ENCODE measurements at regions not wholly inside any gene's neighbourhood (a gene's known extent, or its start where the extent isn't known, plus 50 kb on each side); places are given as distances from the start of the nearest gene placed in this dataset.

DNA sequence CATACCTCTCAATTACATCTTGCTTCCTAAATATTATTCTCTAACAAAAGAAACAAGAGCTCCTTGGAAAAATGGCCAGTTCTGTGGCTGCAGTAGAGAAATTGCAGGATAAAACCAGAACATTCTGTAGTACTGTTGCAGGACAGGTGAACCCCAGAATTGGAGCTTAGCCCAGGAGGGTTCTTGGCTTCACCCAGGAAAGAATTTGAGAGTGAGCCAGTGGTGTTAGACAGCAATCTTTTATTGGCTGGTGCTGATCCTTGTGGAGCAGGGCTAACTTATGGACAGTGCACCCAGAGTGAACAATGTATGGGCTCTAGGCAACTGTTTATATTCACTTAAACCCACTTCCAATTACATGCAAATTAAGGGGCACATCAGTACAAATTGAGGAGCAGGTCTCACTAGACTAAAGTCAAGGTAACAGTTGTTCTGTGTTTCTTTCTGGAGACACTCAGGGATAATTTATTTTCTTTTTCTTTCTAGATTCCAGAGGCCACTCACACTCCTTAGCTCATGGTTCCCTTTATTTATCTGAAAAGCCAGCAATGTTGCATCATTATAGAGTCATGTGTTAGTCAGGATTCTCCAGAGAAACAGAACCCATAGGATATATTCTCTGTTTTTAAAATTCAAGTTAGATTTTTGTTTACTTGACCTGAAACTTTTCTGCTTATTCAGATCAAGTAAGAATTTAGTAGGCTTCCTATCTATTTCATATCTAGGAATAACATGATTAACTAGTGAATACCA, 348.1 kb downstream of the CCDC85A start:
- no peaks in the 10 kb centered on the region for H3K36me3 ChIP-seq (ENCODE audit: control insufficient read depth, insufficient read depth, low read length)
- no peak overlapping the region for H3K4me3 ChIP-seq (ENCODE audit: low read depth, low read length)
- TF ChIP-seq, protein P1, sequence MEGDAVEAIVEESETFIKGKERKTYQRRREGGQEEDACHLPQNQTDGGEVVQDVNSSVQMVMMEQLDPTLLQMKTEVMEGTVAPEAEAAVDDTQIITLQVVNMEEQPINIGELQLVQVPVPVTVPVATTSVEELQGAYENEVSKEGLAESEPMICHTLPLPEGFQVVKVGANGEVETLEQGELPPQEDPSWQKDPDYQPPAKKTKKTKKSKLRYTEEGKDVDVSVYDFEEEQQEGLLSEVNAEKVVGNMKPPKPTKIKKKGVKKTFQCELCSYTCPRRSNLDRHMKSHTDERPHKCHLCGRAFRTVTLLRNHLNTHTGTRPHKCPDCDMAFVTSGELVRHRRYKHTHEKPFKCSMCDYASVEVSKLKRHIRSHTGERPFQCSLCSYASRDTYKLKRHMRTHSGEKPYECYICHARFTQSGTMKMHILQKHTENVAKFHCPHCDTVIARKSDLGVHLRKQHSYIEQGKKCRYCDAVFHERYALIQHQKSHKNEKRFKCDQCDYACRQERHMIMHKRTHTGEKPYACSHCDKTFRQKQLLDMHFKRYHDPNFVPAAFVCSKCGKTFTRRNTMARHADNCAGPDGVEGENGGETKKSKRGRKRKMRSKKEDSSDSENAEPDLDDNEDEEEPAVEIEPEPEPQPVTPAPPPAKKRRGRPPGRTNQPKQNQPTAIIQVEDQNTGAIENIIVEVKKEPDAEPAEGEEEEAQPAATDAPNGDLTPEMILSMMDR (IDR thresholded peaks at IDR 0.05; ENCODE audit: insufficient read depth, low read length, severe bottlenecking), result no peak
- no peaks in the 10 kb centered on the region for H3K27me3 ChIP-seq (ENCODE audit: control insufficient read depth, insufficient read depth, low read length)
- FAIRE-seq, result no peak
- peak; percentile 0 for DNase-seq (ENCODE audit: low read depth)

DNA sequence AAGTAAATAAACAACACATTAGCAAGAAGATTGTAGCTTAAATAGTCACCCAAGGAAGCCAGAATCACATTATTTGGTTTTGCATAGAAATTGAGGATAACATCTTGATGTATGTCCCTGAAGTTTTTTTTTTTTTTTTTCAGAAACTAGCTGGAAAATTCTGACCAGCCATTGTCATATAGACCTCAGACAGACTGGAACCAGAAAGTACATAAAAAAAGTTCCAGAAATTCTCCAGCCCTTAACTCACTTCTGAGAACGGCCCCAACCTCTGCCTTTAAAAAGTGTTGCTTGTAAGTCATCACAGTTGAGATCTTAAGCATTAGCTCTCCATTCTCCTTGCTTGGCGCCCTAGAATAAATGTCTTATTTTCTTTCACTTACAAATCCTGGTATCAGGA, 350.5 kb downstream of the CCDC85A start:
- FAIRE-seq (no peak), DNase-seq (ENCODE audit: low read depth) (no peak)
- no peaks in the 10 kb centered on the region for H3K36me3 ChIP-seq (ENCODE audit: control insufficient read depth, insufficient read depth, low read length)
- H3K27me3 ChIP-seq (ENCODE audit: control insufficient read depth, insufficient read depth, low read length), result no peaks in the 10 kb centered on the region
- TF ChIP-seq, protein P1 (IDR thresholded peaks at IDR 0.05; ENCODE audit: insufficient read depth, low read length, severe bottlenecking), result no peak
- H3K4me3 ChIP-seq (ENCODE audit: low read depth, low read length), result no peak overlapping the region

DNA sequence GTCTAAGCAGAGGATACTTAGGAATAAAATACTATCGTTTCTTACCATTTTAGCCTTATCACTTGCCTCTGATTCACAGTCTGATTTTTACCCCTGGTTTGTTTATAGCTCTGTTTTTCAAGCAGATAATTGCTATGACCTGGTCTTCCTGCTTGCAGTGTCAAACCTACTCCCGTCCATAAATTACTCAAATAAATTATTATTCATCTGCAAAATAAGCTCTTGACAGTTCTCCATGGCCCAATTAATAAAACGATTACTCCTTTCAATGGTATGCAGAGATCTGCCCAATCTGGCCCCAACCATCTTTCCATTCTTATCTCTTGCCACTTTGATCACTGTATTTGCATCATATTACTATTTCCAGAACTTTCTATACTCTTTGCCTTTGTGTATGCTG, 354.0 kb downstream of the CCDC85A start:
- TF ChIP-seq, protein P1 (IDR thresholded peaks at IDR 0.05; ENCODE audit: insufficient read depth, low read length, severe bottlenecking), result no peak
- Histone ChIP-seq H3K27me3 (ENCODE audit: control insufficient read depth, insufficient read depth, low read length) (no peaks in the 10 kb centered on the region), H3K36me3 (ENCODE audit: control insufficient read depth, insufficient read depth, low read length) (no peaks in the 10 kb centered on the region), H3K4me3 (ENCODE audit: low read depth, low read length) (no peak overlapping the region)
- DNase-seq (ENCODE audit: low read depth) (no peak), FAIRE-seq (no peak)

DNA sequence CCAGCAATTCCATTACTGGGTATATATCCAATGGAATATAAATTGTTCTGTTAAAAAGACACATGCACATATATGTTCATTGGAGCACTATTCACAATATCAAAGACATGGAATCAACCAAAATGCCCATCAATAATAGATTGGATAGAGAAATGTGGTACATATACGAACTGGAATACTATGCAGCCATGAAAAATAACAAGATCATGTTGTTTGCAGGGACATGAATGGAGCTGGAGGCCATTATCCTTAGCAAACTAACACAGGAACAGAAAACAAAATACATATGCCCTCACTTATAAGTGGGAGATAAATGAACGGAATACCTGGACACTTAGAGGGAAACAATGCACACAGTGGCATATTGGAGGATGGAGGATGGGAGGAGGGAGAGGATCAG, 355.8 kb downstream of the CCDC85A start:
- no peaks in the 10 kb centered on the region for H3K27me3 ChIP-seq (ENCODE audit: control insufficient read depth, insufficient read depth, low read length)
- no peaks in the 10 kb centered on the region for H3K36me3 ChIP-seq (ENCODE audit: control insufficient read depth, insufficient read depth, low read length)
- FAIRE-seq (no peak), DNase-seq (ENCODE audit: low read depth) (no peak)
- H3K4me3 ChIP-seq (ENCODE audit: low read depth, low read length), result no peak overlapping the region
- TF ChIP-seq, protein P1 (IDR thresholded peaks at IDR 0.05; ENCODE audit: insufficient read depth, low read length, severe bottlenecking), result no peak

DNA sequence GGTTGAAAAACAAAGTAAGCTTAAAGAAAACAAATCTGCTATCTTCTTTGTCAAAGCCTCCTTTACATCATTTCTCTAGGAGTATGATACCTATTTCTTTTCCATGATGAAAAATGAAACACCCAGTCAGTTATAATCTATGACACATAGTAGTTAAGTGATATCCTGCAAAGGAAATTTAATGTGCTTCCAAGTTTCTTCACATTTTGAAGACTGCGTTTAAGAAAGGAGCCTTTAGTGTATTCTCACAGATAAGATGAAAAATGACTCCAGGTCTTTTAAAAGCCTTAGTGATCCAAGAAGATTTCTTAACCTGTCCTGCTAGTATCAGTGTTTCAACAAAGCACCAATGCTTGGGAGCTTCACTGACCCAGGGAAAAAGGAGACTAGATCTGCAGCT, 356.7 kb downstream of the CCDC85A start:
- FAIRE-seq, result no peak
- TF ChIP-seq, protein P1 (IDR thresholded peaks at IDR 0.05; ENCODE audit: insufficient read depth, low read length, severe bottlenecking), result no peak
- no peak overlapping the region for H3K4me3 ChIP-seq (ENCODE audit: low read depth, low read length)
- H3K36me3 ChIP-seq (ENCODE audit: control insufficient read depth, insufficient read depth, low read length), result no peaks in the 10 kb centered on the region
- no peak for DNase-seq (ENCODE audit: low read depth)
- H3K27me3 ChIP-seq (ENCODE audit: control insufficient read depth, insufficient read depth, low read length), result no peaks in the 10 kb centered on the region

DNA sequence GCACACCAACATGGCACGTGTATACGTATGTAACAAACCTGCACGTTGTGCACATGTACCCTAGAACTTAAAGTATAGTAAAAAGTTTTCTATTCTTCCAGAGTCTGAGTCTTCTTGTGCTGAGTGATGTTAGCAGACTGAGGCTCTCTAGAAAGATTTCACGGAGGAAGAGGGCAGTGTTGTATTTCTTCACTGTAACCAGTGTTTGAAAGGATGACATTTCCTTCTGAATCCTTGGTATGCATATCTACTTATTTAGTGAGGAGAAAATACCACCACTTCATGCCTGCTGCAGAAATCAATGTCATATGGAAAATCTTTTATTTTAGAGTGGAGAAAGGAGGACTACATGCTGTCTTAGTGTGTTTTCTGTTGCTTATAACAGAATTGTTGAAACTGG, 357.1 kb downstream of the CCDC85A start:
- no peak for FAIRE-seq
- TF ChIP-seq, protein P1 (IDR thresholded peaks at IDR 0.05; ENCODE audit: insufficient read depth, low read length, severe bottlenecking), result no peak
- Histone ChIP-seq H3K27me3 (ENCODE audit: control insufficient read depth, insufficient read depth, low read length) (no peaks in the 10 kb centered on the region), H3K4me3 (ENCODE audit: low read depth, low read length) (no peak overlapping the region), H3K36me3 (ENCODE audit: control insufficient read depth, insufficient read depth, low read length) (no peaks in the 10 kb centered on the region)
- no peak for DNase-seq (ENCODE audit: low read depth)
